Activated CD4-positive, alpha-beta T cell treated with anti-CD3 and anti-CD28 coated beads, Interleukin-2, Interleukin-6, amounts not matched to agents 100 ng/mL and 50 ng/mL, durations not matched to agents 16 hours and 8 hours (primary cell): ENCODE measurements at regions not wholly inside any gene's neighbourhood (a gene's known extent, or its start where the extent isn't known, plus 50 kb on each side); places are given as distances from the start of the nearest gene placed in this dataset.
"Not testable (repeated sequence)": the region's sequence is repeated elsewhere in the genome, so short reads cannot be mapped to it uniquely, and the experiment has no call there.

Source experiments
- DNase-seq: peaks from one replicate; pipeline ENCODE4 v3.0.0-alpha.2; 2020

- not testable (repeated sequence) for DNase-seq
Measured at GRCh38 chr2:129924115-129924514, 55.4 kb upstream of the RAB6C start.

DNA sequence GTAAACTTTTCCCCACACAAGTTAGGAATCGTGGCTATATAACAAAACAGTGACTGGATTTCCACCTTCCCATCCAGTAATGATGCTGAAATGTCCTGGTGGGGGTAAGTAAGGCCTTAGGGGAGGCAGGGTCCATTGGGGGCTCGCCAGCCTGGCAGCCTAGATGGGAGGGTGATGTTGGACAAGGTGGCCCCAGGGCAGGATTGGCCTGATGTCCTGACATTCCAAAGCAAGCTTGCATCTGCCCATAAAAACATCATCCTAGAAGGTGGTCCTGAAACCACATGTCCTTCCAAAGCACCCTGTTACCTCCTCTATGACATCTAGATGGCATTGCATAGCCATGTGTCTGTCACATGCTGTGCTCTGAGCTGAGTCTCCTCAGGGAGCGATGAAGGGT, 54.1 kb upstream of the RAB6C start:
- no peak for DNase-seq

DNA sequence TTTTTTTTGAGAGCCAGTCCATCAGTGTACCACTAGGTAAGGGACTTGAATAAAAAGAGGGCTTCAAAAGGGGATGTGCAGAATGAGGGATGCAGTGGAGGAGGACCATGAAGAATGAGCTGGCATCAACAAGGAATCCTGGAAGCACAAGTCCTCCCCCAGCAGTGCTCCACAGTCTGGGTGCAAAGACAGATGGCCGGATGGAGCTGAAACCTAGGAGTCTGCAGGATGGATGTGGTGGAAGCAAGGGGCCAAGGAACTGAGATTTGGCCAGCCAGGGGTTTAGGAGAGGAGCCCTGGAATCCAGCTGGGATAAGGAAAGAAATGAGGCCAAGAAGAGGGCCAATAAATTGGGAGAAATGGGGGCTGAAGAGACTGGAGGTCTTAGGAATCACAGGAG, 51.8 kb upstream of the RAB6C start:
- DNase-seq: no peak

DNA sequence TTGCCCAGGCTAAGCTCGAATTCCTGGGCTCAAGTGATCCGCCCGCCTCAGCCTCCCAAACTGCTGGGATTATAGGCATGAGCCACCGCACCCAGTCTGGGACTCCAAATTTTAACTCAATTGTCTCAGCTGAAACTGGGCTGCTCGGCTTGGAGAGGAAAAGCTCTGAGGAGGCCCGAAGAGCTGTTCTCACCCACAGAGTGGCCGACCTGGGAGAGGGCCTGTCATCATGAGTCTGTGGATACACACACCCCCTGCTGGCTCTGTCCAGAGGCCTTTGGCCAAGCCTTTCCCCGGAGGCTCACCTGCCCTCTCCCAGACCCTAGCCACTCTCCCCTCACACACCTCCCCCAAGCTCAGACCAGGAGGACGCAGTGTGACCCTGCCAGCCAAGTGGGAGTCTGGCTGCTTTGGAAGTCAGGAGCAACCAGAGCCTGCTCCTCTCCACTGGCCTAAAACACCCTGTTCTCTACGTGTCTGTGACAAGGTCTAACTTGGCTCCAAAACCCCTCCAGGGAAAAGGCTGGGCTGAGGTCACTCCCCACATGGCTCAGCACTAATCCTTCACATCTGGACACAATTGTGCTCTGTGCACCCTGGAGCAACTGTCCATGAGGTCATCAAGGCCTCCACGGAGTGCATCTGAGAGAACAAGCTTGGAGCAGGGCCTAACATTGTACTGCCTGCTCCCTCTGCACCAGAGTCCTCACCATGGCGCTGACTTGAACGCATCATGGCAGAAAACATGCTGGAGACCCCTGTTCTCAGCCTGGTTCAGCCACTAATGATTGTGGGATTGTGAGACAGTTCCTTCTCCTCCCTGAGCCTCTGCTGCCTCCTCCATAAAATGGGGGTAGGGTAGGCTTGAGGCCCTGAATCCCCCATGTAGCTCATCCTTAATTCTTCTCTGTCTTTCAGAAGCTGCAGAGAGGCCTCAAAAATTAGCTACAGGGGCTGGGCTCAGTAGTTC, 49.9 kb upstream of the RAB6C start:
- no peak for DNase-seq
